ENCODE measurements at regions not wholly inside any gene's neighbourhood (a gene's known extent, or its start where the extent isn't known, plus 50 kb on each side); places are given as distances from the start of the nearest gene placed in this dataset.

DNA sequence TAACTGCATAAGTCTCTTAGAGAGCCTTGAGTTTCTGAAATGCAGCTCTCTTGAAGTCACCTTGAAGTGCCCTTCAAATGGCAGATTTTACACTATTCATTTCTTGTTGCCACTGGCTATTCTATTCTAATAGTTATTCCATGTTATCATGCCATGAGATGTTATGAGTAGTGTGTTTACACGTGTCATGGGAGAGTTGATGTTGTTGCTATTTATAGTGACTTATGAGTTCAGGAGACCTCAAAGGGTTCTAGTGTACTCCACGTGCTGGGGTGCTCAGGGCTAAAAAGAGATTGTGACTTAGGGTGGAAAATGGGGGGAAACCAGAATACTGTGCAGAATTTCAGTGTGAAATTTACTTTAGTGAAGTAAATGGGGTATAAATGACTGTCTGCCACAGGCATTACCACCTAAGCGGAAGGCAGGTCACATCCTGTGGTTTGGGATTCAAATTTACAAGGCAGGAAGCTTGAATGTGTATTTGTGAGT, 77.1 kb upstream of the SLC4A4 start:
- TF ChIP-seq, protein P1, sequence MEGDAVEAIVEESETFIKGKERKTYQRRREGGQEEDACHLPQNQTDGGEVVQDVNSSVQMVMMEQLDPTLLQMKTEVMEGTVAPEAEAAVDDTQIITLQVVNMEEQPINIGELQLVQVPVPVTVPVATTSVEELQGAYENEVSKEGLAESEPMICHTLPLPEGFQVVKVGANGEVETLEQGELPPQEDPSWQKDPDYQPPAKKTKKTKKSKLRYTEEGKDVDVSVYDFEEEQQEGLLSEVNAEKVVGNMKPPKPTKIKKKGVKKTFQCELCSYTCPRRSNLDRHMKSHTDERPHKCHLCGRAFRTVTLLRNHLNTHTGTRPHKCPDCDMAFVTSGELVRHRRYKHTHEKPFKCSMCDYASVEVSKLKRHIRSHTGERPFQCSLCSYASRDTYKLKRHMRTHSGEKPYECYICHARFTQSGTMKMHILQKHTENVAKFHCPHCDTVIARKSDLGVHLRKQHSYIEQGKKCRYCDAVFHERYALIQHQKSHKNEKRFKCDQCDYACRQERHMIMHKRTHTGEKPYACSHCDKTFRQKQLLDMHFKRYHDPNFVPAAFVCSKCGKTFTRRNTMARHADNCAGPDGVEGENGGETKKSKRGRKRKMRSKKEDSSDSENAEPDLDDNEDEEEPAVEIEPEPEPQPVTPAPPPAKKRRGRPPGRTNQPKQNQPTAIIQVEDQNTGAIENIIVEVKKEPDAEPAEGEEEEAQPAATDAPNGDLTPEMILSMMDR (conservative IDR thresholded peaks at IDR 0.05; ENCODE audit: low read length): no peak
- no peak for TF ChIP-seq EZH2phosphoT487 (IDR thresholded peaks at IDR 0.05; ENCODE audit: borderline replicate concordance, low read depth, low read length)
